ENCODE measurements at regions not wholly inside any gene's neighbourhood (a gene's known extent, or its start where the extent isn't known, plus 50 kb on each side); places are given as distances from the start of the nearest gene placed in this dataset.

DNA sequence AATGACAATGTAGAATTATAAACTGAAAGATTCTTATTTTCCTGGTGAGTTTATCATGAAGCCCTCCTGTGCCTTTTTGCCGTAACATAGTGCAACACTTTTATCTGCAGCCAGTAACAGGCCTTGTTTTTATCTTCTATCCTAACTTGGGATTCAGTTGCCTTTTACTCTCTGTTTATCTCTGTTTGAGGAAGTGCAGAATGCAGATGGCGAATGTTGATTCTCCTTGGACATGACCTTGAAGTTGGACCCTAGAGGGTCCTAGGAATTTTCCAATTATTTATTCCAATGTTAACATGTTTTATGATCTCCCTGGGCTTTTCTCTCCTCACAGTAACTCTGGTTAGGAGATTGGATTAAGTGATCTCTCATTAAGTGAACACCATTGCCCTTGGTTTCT lies 165.0 kb downstream of the FMR1NB start:
- TF ChIP-seq EZH2 (IDR thresholded peaks at IDR 0.05; ENCODE audit: borderline replicate concordance, low read depth, low read length, severe bottlenecking) (no peak), POLR2A (IDR thresholded peaks at IDR 0.05; ENCODE audit: low read depth, low read length) (no peak), POLR2AphosphoS5 (IDR thresholded peaks at IDR 0.05; ENCODE audit: insufficient read depth, low read depth, low read length) (no peak), MYC (IDR thresholded peaks at IDR 0.05; ENCODE audit: low read depth, low read length) (no peak), JUN (IDR thresholded peaks at IDR 0.05; ENCODE audit: borderline replicate concordance, insufficient read depth, insufficient read length, low read depth) (no peak), FOS (IDR thresholded peaks at IDR 0.05; ENCODE audit: borderline replicate concordance, insufficient read depth, low read length) (no peak)
- TF ChIP-seq, protein P1, sequence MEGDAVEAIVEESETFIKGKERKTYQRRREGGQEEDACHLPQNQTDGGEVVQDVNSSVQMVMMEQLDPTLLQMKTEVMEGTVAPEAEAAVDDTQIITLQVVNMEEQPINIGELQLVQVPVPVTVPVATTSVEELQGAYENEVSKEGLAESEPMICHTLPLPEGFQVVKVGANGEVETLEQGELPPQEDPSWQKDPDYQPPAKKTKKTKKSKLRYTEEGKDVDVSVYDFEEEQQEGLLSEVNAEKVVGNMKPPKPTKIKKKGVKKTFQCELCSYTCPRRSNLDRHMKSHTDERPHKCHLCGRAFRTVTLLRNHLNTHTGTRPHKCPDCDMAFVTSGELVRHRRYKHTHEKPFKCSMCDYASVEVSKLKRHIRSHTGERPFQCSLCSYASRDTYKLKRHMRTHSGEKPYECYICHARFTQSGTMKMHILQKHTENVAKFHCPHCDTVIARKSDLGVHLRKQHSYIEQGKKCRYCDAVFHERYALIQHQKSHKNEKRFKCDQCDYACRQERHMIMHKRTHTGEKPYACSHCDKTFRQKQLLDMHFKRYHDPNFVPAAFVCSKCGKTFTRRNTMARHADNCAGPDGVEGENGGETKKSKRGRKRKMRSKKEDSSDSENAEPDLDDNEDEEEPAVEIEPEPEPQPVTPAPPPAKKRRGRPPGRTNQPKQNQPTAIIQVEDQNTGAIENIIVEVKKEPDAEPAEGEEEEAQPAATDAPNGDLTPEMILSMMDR (IDR thresholded peaks at IDR 0.05; ENCODE audit: extremely low read depth in 1 of 2, insufficient read depth in 1 of 2, low read depth in 1 of 2, low read length in 2 of 2), result no peak
- TF ChIP-seq, protein P2, sequence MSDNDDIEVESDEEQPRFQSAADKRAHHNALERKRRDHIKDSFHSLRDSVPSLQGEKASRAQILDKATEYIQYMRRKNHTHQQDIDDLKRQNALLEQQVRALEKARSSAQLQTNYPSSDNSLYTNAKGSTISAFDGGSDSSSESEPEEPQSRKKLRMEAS (IDR thresholded peaks at IDR 0.05; ENCODE audit: insufficient read depth, insufficient read length), result no peak

All from endothelial cell of umbilical vein (primary cell).